ENCODE measurements at regions not wholly inside any gene's neighbourhood (a gene's known extent, or its start where the extent isn't known, plus 50 kb on each side); places are given as distances from the start of the nearest gene placed in this dataset.

- no peak for DNase-seq (ENCODE audit: low read depth, low spot score)
- in situ Hi-C loops (cut with HindIII; ENCODE audit: low pct_unique_long_range_greater_than_20kb, low sequenced_read_pairs), result no loop called here
Measured at GRCh38 chr5:4229414-4230292, 634.0 kb downstream of the IRX1 start.

GRCh38 chr5:4230471-4230785 is 634.8 kb downstream of the IRX1 start:
- in situ Hi-C loops (cut with HindIII; ENCODE audit: low pct_unique_long_range_greater_than_20kb, low sequenced_read_pairs), result no loop called here
- DNase-seq (ENCODE audit: low read depth, low spot score), result no peak

GRCh38 chr5:4230786-4231641 is 635.4 kb downstream of the IRX1 start:
- in situ Hi-C loops (cut with HindIII; ENCODE audit: low pct_unique_long_range_greater_than_20kb, low sequenced_read_pairs), result no loop called here
- DNase-seq (ENCODE audit: low read depth, low spot score), result no peak

- no peak for DNase-seq (ENCODE audit: low read depth, low spot score)
- in situ Hi-C loops (cut with HindIII; ENCODE audit: low pct_unique_long_range_greater_than_20kb, low sequenced_read_pairs), result no loop called here
Measured at GRCh38 chr5:4232084-4232483, 636.5 kb downstream of the IRX1 start.

- in situ Hi-C loops (cut with HindIII; ENCODE audit: low pct_unique_long_range_greater_than_20kb, low sequenced_read_pairs), result no loop called here
- peak; percentile 8 for DNase-seq (ENCODE audit: low read depth, low spot score)
Measured at GRCh38 chr5:4233671-4234070, 638.0 kb downstream of the IRX1 start.

GRCh38 chr5:4243479-4244264 is 648.0 kb downstream of the IRX1 start:
- in situ Hi-C loops (cut with HindIII; ENCODE audit: low pct_unique_long_range_greater_than_20kb, low sequenced_read_pairs), result no loop called here

GRCh38 chr5:4244306-4244705 is 648.7 kb downstream of the IRX1 start:
- no peak for DNase-seq (ENCODE audit: low read depth, low spot score)
- in situ Hi-C loops (cut with HindIII; ENCODE audit: low pct_unique_long_range_greater_than_20kb, low sequenced_read_pairs), result no loop called here

More at GRCh38 chr5:4243479-4244264, 648.0 kb downstream of the IRX1 start:
- DNase-seq (ENCODE audit: low read depth, low spot score), result no peak

- no peak for DNase-seq (ENCODE audit: low read depth, low spot score)
- in situ Hi-C loops (cut with HindIII; ENCODE audit: low pct_unique_long_range_greater_than_20kb, low sequenced_read_pairs), result no loop called here
Measured at GRCh38 chr5:4245076-4245475, 649.4 kb downstream of the IRX1 start.

- in situ Hi-C loops (cut with HindIII; ENCODE audit: low pct_unique_long_range_greater_than_20kb, low sequenced_read_pairs), result no loop called here
- DNase-seq (ENCODE audit: low read depth, low spot score), result peak; percentile 26
Measured at GRCh38 chr5:4245511-4245910, 649.9 kb downstream of the IRX1 start.

- in situ Hi-C loops (cut with HindIII; ENCODE audit: low pct_unique_long_range_greater_than_20kb, low sequenced_read_pairs), result no loop called here
- DNase-seq (ENCODE audit: low read depth, low spot score), result no peak
Measured at GRCh38 chr5:4246447-4246846, 650.8 kb downstream of the IRX1 start.

GRCh38 chr5:4250254-4250653 is 654.6 kb downstream of the IRX1 start:
- in situ Hi-C loops (cut with HindIII; ENCODE audit: low pct_unique_long_range_greater_than_20kb, low sequenced_read_pairs), result no loop called here
- no peak for DNase-seq (ENCODE audit: low read depth, low spot score)

GRCh38 chr5:4252385-4252784 is 656.8 kb downstream of the IRX1 start:
- DNase-seq (ENCODE audit: low read depth, low spot score), result no peak
- in situ Hi-C loops (cut with HindIII; ENCODE audit: low pct_unique_long_range_greater_than_20kb, low sequenced_read_pairs), result no loop called here

- DNase-seq (ENCODE audit: low read depth, low spot score), result no peak
- in situ Hi-C loops (cut with HindIII; ENCODE audit: low pct_unique_long_range_greater_than_20kb, low sequenced_read_pairs), result no loop called here
Measured at GRCh38 chr5:4254736-4255135, 659.1 kb downstream of the IRX1 start.

- in situ Hi-C loops (cut with HindIII; ENCODE audit: low pct_unique_long_range_greater_than_20kb, low sequenced_read_pairs), result no loop called here
Measured at GRCh38 chr5:4255441-4255840, 659.8 kb downstream of the IRX1 start.

GRCh38 chr5:4258170-4258569 is 662.5 kb downstream of the IRX1 start:
- no peak for DNase-seq (ENCODE audit: low read depth, low spot score)
- in situ Hi-C loops (cut with HindIII; ENCODE audit: low pct_unique_long_range_greater_than_20kb, low sequenced_read_pairs), result no loop called here

More at GRCh38 chr5:4255441-4255840, 659.8 kb downstream of the IRX1 start:
- no peak for DNase-seq (ENCODE audit: low read depth, low spot score)

GRCh38 chr5:4271193-4271592 is 675.6 kb downstream of the IRX1 start:
- no peak for DNase-seq (ENCODE audit: low read depth, low spot score)
- in situ Hi-C loops (cut with HindIII; ENCODE audit: low pct_unique_long_range_greater_than_20kb, low sequenced_read_pairs), result no loop called here

GRCh38 chr5:4275232-4275631 is 679.6 kb downstream of the IRX1 start:
- DNase-seq (ENCODE audit: low read depth, low spot score), result no peak
- in situ Hi-C loops (cut with HindIII; ENCODE audit: low pct_unique_long_range_greater_than_20kb, low sequenced_read_pairs), result no loop called here

- no peak for DNase-seq (ENCODE audit: low read depth, low spot score)
- in situ Hi-C loops (cut with HindIII; ENCODE audit: low pct_unique_long_range_greater_than_20kb, low sequenced_read_pairs), result no loop called here
Measured at GRCh38 chr5:4294878-4295277, 699.2 kb downstream of the IRX1 start.

Measured in SK-MEL-5 (cell line).